Right lobe of liver (tissue), 6 donors: ENCODE measurements at regions not wholly inside any gene's neighbourhood (a gene's known extent, or its start where the extent isn't known, plus 50 kb on each side); places are given as distances from the start of the nearest gene placed in this dataset.
"Not testable (repeated sequence)": the region's sequence is repeated elsewhere in the genome, so short reads cannot be mapped to it uniquely, and the experiment has no call there.

Experiments used
- ATAC-seq, 4 donors: fragments of 200-7000 bp; cut with Tn5 transposase; one replicate each; pipeline ENCODE4 v1.9.1; 2020; ENCODE audit warnings: mild to moderate bottlenecking in 4 of 4, moderate library complexity in 4 of 4
- DNase-seq, 3 donors: peaks; one replicate each; pipeline ENCODE4 v3.0.0-alpha.2; 2020
- H3K27ac ChIP-seq, 3 donors: fragments of 200-600 bp; one replicate each; pipeline ENCODE4 v1.8.0; 2022
- H3K27me3 ChIP-seq, 2 donors: fragments of 200-600 bp; one replicate each; pipeline ENCODE4 v1.8.0; 2022
- H3K36me3 ChIP-seq, 4 donors: fragments of 200-600 bp; sonication (generic) in 1 of 4; one replicate each; pipeline versions ENCODE4 v1.5.1 to v1.8.0; 2017 to 2022; ENCODE audit warnings: control low read depth in 1 of 4
- H3K4me1 ChIP-seq, 4 donors: fragments of 200-600 bp; sonication (generic) in 1 of 4; one replicate each; pipeline versions ENCODE4 v1.5.1 to v1.8.0; 2017 to 2022; ENCODE audit warnings: control low read depth in 1 of 4
- H3K4me3 ChIP-seq, 3 donors: fragments of 200-600 bp; one replicate each; pipeline ENCODE4 v1.8.0; 2022
- H3K9me3 ChIP-seq, 4 donors: fragments of 200-600 bp; sonication (generic) in 1 of 4; one replicate each; pipeline versions ENCODE4 v1.5.1 to v1.8.0; 2017 to 2022; ENCODE audit warnings: control low read depth in 1 of 4
- CTCF ChIP-seq, 4 donors: fragments of 200-600 bp in 3 of 4; fragments of 450-650 bp in 1 of 4; IDR thresholded peaks; one replicate each; pipeline versions ENCODE4 v1.5.1 to v1.8.0; 2016 to 2022; ENCODE audit warnings: antibody characterized with exemption in 4 of 4, mild to moderate bottlenecking in 2 of 4
- POLR2A ChIP-seq: fragments of 450-650 bp; IDR thresholded peaks from one replicate; pipeline ENCODE4 v1.6.1; 2017; ENCODE audit warnings: antibody characterized with exemption, mild to moderate bottlenecking
- WGBS: methylation state at CpG from one replicate; pipeline ENCODE4 v1.1.6; 2018; ENCODE audit warnings: low coverage, low lambda C conversion rate; ENCODE audit not compliant: insufficient coverage; ENCODE audit errors: missing lambda C conversion rate; 5-methylcytosine and 5-hydroxymethylcytosine counted together
- intact Hi-C, 2 donors: fragments of 100-400 bp; cut with DNase I; formaldehyde crosslinking; loops; one replicate each; pipeline versions ENCODE4 v1.11.2 to v1.14.1; 2022
- donor health status: DM: no; HTN: yes; CAD: no.
- donor health status: DM: no; HTN: no; CAD: no.
- donor health status: DM: no; HTN: no; CAD: no.
- donor health status: DM: no; HTN: yes; CAD: no.
- donor health status: DM: no; HTN: yes; CAD: no.

GRCh38 chr18:22701795-22702194, 231.3 kb upstream of the RBBP8 start:
- H3K4me1 ChIP-seq: peaks cover 0 to 13% (median 2%) of the 10 kb centered on the region in 4 donors
- 74% methylated on average over 4 of the region's 4 CpGs for WGBS
- H3K36me3 ChIP-seq: no peaks in the 10 kb centered on the region
- TF ChIP-seq CTCF (IDR thresholded peaks at IDR 0.05): no peak
- no peak for TF ChIP-seq POLR2A
- no peaks in the 10 kb centered on the region for H3K27me3 ChIP-seq
- DNase-seq (no peak), ATAC-seq (no peak)
- H3K9me3 ChIP-seq: no peaks in the 10 kb centered on the region
- H3K4me3 ChIP-seq: no peak overlapping the region
- no peak overlapping the region for H3K27ac ChIP-seq
- intact Hi-C loops: no loop called here

DNA sequence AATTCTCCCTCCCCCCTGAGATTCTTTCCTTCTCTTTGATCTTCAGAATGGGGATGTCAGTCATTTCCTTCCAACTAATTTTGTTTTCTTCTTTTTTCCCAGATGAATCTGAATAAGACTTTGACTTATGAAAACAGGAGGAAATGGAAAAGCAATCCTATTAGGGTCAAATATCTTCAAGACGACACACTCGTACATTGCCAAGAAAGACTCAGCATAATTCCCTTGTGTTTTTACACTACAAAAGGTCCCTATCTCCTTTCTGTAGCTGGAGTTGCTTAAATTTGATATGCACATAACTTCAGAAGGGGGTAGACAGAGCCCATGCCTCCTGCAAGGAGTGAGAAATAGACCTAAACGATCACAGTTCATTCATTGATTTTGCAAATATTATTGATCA, 230.3 kb upstream of the RBBP8 start:
- no peak for TF ChIP-seq POLR2A
- H3K9me3 ChIP-seq: no peaks in the 10 kb centered on the region
- no peak overlapping the region for H3K4me3 ChIP-seq
- no peaks in the 10 kb centered on the region for H3K27me3 ChIP-seq
- DNase-seq (no peak), ATAC-seq (no peak)
- peaks cover 0 to 13% (median 2%) of the 10 kb centered on the region in 4 donors for H3K4me1 ChIP-seq
- H3K36me3 ChIP-seq: no peaks in the 10 kb centered on the region
- WGBS: 49% methylated on average over 3 of the region's 3 CpGs
- intact Hi-C loops: no loop called here
- no peak overlapping the region for H3K27ac ChIP-seq

DNA sequence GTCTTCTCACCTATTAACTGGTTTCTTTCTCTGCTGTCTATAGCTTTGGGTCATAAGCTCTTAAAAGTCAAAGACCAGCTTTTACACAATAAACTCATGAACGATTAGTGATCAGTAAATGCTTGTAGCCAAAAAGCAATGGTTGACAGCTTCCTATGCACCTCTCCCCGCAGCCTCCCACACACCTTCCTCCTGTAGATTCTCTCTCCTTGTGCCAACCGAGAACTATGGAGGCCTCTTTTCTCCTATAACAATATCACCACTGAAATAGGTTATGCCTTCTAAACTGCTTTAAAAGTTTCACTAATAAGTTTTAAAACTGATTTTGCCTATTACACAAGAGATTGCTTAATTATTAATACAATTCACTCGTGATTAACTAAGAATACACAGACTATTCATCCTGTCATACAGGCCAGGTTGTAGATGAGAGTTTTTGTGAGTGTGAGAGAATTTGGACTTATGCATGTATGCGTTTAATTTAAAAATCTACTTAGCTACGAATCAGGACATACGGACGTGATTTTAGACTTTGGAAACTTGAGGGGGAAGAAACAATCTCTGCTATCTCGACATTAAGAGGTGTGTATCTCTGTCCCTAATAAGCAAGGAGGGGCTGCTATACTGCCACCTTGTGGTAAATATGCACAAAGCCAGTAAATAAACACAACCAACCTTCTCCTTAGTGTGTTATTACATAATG, 229.1 kb upstream of the RBBP8 start:
- Histone ChIP-seq H3K4me3 (peak overlapping the region in 2 of 3 donors; percentile 5 to 17), H3K4me1 (peaks cover 0 to 13% (median 2%) of the 10 kb centered on the region in 4 donors), H3K27me3 (no peaks in the 10 kb centered on the region), H3K27ac (peak overlapping the region in 2 of 3 donors; percentile 51 to 63), H3K9me3 (no peaks in the 10 kb centered on the region), H3K36me3 (no peaks in the 10 kb centered on the region)
- TF ChIP-seq POLR2A: no peak
- peak; percentile 87 to 94 (median 91) for TF ChIP-seq CTCF (IDR thresholded peaks at IDR 0.05)
- ATAC-seq: peak; percentile 88 to 97 (median 92)
- WGBS: 21% methylated on average over 9 of the region's 9 CpGs
- intact Hi-C loops: no loop called here
- DNase-seq: no peak

- Histone ChIP-seq H3K36me3 (no peaks in the 10 kb centered on the region), H3K4me1 (peaks cover 0 to 13% (median 2%) of the 10 kb centered on the region in 4 donors), H3K27me3 (no peaks in the 10 kb centered on the region), H3K4me3 (no peak overlapping the region), H3K9me3 (no peaks in the 10 kb centered on the region), H3K27ac (peak overlapping the region in 1 of 3 donors; percentile 51)
- ATAC-seq (no peak), DNase-seq (no peak)
- TF ChIP-seq CTCF (IDR thresholded peaks at IDR 0.05): no peak
- TF ChIP-seq POLR2A: no peak
- intact Hi-C loops: no loop called here
- 83% methylated on average over 1 of the region's 1 CpG for WGBS
These were observed 228.6 kb upstream of the RBBP8 start for GRCh38 chr18:22704586-22704918.

- DNase-seq (no peak), ATAC-seq (peak in 1 of 4 donors; percentile 20)
- WGBS: 88% methylated on average over 1 of the region's 1 CpG
- Histone ChIP-seq H3K4me3 (no peak overlapping the region), H3K4me1 (peaks cover 0 to 13% (median 3%) of the 10 kb centered on the region in 4 donors), H3K36me3 (no peaks in the 10 kb centered on the region), H3K9me3 (no peaks in the 10 kb centered on the region), H3K27ac (no peak overlapping the region), H3K27me3 (no peaks in the 10 kb centered on the region)
- TF ChIP-seq POLR2A (no peak), CTCF (IDR thresholded peaks at IDR 0.05) (no peak)
- intact Hi-C loops: no loop called here
These were observed 227.8 kb upstream of the RBBP8 start for GRCh38 chr18:22705328-22705727.

DNA sequence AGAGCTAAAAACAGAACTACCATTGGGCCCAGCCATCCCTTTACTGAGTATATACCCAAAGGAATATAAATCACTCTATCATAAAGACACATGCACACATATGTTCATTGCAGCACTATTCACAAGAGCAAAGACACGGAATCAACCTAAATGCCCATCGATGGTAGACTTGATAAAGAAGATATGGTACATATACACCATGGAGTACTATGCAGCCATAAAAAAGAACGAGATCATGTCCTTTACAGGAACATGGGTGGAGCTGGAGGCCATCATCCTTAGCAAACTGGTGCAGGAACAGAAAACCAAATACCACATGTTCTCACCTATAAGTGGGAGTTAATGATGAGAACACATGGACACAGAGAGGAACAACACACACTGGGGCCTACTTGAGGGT, 227.1 kb upstream of the RBBP8 start:
- intact Hi-C loops, H3K4me3 ChIP-seq, H3K9me3 ChIP-seq, H3K27ac ChIP-seq, DNase-seq, H3K36me3 ChIP-seq, H3K27me3 ChIP-seq, ATAC-seq: not testable (repeated sequence)
- peaks cover 0 to 13% (median 4%) of the 10 kb centered on the region in 4 donors for H3K4me1 ChIP-seq
- WGBS: 81% methylated on average over 3 of the region's 3 CpGs
